HTR-8/SVneo (cell line): ENCODE measurements at regions not wholly inside any gene's neighbourhood (a gene's known extent, or its start where the extent isn't known, plus 50 kb on each side); places are given as distances from the start of the nearest gene placed in this dataset.

Experiments
- DNase-seq: peaks from one replicate; pipeline ENCODE4 v3.0.0; 2011; ENCODE audit warnings: low spot score, mixed read lengths; ENCODE audit not compliant: insufficient read length
- FAIRE-seq: peaks from 2 replicates; lab custom pipeline; 2011; peaks lifted over from hg19 to GRCh38; lab: Jason Lieb, UNC

GRCh38 chr20:43255877-43256276 is 66.2 kb upstream of the PTPRT start:
- FAIRE-seq: peak; percentile 95
- no peak for DNase-seq

GRCh38 chr20:43252761-43253160 is 63.1 kb upstream of the PTPRT start:
- FAIRE-seq (peak; percentile 69), DNase-seq (no peak)

GRCh38 chr20:43248341-43248740 is 58.6 kb upstream of the PTPRT start:
- no peak for DNase-seq
- no peak for FAIRE-seq

GRCh38 chr20:43247361-43247760 is 57.7 kb upstream of the PTPRT start:
- no peak for FAIRE-seq
- no peak for DNase-seq

GRCh38 chr20:43244647-43245046 is 54.9 kb upstream of the PTPRT start:
- DNase-seq: no peak
- FAIRE-seq: no peak

- DNase-seq: no peak
- no peak for FAIRE-seq
Measured at GRCh38 chr20:43243672-43244269, 54.1 kb upstream of the PTPRT start.

GRCh38 chr20:43241057-43241702 is 51.5 kb upstream of the PTPRT start:
- FAIRE-seq: no peak
- DNase-seq: no peak
